ENCODE measurements at regions not wholly inside any gene's neighbourhood (a gene's known extent, or its start where the extent isn't known, plus 50 kb on each side); places are given as distances from the start of the nearest gene placed in this dataset.

DNA sequence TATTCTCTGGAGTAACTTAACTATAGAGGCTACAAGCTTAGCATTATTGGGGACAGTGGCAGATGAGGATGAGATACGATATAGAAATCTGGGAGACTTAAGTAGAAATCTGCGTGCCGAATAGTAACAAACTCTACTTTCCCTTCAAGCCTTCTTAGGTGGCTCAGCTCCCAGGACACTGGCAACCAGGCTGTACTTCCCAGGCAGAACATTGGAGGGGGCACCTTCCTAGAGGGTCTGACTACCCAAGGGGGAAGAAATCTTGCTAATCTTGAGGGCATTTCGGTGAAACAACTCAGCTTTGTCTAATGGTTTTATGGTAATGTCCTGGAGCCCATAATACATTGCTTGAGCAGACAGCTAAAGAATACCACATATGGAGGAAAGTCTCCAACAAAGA, 126.2 kb upstream of the DTNA start:
- no peaks in the 10 kb centered on the region for H3K9me3 ChIP-seq
- H3K27ac ChIP-seq: no peak overlapping the region
- H3K4me1 ChIP-seq: no peaks in the 10 kb centered on the region
- no peaks in the 10 kb centered on the region for H3K36me3 ChIP-seq
- intact Hi-C loops (cut with DNase I; ENCODE audit: low total_unique reads): no loop called here
- H3K4me3 ChIP-seq: no peak overlapping the region
- DNase-seq: no peak
- TF ChIP-seq, protein P1, sequence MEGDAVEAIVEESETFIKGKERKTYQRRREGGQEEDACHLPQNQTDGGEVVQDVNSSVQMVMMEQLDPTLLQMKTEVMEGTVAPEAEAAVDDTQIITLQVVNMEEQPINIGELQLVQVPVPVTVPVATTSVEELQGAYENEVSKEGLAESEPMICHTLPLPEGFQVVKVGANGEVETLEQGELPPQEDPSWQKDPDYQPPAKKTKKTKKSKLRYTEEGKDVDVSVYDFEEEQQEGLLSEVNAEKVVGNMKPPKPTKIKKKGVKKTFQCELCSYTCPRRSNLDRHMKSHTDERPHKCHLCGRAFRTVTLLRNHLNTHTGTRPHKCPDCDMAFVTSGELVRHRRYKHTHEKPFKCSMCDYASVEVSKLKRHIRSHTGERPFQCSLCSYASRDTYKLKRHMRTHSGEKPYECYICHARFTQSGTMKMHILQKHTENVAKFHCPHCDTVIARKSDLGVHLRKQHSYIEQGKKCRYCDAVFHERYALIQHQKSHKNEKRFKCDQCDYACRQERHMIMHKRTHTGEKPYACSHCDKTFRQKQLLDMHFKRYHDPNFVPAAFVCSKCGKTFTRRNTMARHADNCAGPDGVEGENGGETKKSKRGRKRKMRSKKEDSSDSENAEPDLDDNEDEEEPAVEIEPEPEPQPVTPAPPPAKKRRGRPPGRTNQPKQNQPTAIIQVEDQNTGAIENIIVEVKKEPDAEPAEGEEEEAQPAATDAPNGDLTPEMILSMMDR (IDR thresholded peaks at IDR 0.05): no peak
- TF ChIP-seq POLR2A (IDR thresholded peaks at IDR 0.05): no peak
- no peaks in the 10 kb centered on the region for H3K27me3 ChIP-seq

DNA sequence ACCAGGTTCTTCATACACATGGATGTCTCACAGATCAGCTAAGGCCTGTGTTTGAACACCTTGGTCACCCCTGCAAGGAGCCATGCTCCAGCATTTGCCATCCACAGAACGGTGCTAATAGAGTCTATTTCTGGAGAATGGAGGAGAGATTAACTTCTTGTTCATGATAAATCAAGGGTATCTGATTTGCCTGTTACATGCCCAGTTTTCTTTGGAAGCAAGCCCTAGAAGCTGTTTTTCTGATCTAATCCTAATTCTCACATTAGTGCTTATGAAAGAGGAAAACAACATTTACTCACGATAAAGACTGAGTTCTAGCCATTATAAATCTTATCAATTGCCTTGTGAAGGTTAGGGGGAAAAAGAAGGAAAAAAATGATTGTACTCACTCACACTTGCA, 119.6 kb upstream of the DTNA start:
- Histone ChIP-seq H3K4me3 (no peak overlapping the region), H3K9me3 (no peaks in the 10 kb centered on the region), H3K4me1 (peaks cover 0 to 3% of the 10 kb centered on the region in 2 donors), H3K27ac (no peak overlapping the region), H3K36me3 (no peaks in the 10 kb centered on the region), H3K27me3 (no peaks in the 10 kb centered on the region)
- TF ChIP-seq, protein P1 (IDR thresholded peaks at IDR 0.05): no peak
- no peak for TF ChIP-seq POLR2A (IDR thresholded peaks at IDR 0.05)
- intact Hi-C loops (cut with DNase I; ENCODE audit: low total_unique reads): no loop called here
- no peak for DNase-seq

DNA sequence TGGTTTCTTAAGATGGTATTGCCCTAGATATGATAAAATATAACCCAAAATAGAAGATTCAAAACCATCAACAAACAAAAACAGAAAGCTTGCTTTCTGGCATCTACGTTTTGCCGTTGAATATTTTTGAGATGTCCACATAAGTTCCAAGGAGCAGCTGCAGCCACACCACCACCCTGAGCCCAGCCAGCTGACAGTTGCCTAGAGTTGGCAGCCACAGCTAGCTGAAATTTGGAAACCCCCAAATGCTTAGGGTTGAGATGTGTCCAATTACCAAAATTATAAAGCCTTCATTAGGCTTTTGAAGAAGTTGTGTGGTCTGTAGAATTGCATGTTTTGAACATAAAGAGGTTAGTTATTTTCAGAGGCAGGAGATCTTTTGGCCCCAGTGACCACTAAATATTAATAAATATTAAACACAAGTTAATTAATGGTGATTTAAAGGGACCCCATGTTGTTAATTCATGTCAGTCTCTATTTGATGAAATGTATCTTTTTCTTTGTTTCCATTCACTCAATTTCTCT, 118.1 kb upstream of the DTNA start:
- no peak overlapping the region for H3K27ac ChIP-seq
- H3K4me1 ChIP-seq: peaks cover 0 to 3% of the 10 kb centered on the region in 2 donors
- H3K4me3 ChIP-seq: no peak overlapping the region

DNA sequence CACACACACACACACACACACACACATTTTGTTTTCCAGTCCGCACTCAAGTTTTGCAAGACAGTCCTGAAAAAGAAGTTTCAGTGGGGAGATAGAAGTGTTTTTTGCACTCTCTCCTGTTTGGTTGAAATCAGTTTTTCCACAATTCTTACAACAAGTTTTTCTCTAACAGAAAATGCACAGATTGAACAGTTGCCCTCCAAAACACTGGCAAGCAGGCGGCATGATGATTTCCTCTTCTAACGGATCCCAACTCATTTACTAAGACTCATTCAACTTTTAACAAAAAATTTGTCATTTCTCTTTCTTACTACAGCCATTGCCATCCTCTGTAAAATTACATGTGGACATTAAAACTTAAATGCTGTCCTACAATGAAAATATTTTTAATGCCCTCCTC, 117.6 kb upstream of the DTNA start:
- H3K27ac ChIP-seq: peak overlapping the region; percentile 49 to 60
- H3K27me3 ChIP-seq: no peaks in the 10 kb centered on the region
- H3K4me1 ChIP-seq: peaks cover 0 to 3% of the 10 kb centered on the region in 2 donors
- no peaks in the 10 kb centered on the region for H3K9me3 ChIP-seq
- H3K4me3 ChIP-seq: peak overlapping the region in 1 of 2 donors; percentile 36
- no peak for TF ChIP-seq POLR2A (IDR thresholded peaks at IDR 0.05)
- TF ChIP-seq, protein P1 (IDR thresholded peaks at IDR 0.05): no peak
- DNase-seq: no peak
- H3K36me3 ChIP-seq: no peaks in the 10 kb centered on the region
- intact Hi-C loops (cut with DNase I; ENCODE audit: low total_unique reads): no loop called here

More for the DNA sequence above, 118.1 kb upstream of the DTNA start:
- no peaks in the 10 kb centered on the region for H3K27me3 ChIP-seq
- no peaks in the 10 kb centered on the region for H3K9me3 ChIP-seq
- no peak for DNase-seq
- no peaks in the 10 kb centered on the region for H3K36me3 ChIP-seq
- intact Hi-C loops (cut with DNase I; ENCODE audit: low total_unique reads): no loop called here
- TF ChIP-seq, protein P1 (IDR thresholded peaks at IDR 0.05): no peak
- TF ChIP-seq POLR2A (IDR thresholded peaks at IDR 0.05): no peak

DNA sequence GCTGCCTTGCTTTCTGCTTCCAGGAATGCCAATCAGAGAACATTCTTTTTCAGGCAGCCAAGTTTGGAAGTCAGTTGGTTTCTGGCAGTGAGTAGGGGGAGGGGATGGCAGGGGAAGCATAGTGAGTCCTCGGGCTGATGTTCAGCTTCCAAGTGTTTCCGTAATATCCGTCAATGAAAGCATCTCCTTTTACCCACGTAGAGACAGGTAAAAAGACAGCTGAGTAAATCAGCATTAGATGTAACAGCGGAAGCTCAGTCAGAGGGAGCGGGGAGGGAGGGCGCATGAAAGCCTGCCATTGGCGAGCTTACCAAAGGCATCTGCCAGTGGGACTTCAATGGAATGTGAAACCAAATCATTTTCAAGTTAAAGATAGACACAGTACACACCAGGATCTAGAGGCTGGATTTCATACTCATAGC, 117.1 kb upstream of the DTNA start:
- H3K36me3 ChIP-seq: no peaks in the 10 kb centered on the region
- peak overlapping the region; percentile 49 to 60 for H3K27ac ChIP-seq
- H3K4me3 ChIP-seq: peak overlapping the region; percentile 23 to 36
- H3K9me3 ChIP-seq: no peaks in the 10 kb centered on the region
- DNase-seq: peak; percentile 21 to 33
- H3K27me3 ChIP-seq: no peaks in the 10 kb centered on the region
- H3K4me1 ChIP-seq: peaks cover 0 to 3% of the 10 kb centered on the region in 2 donors
- intact Hi-C loops (cut with DNase I; ENCODE audit: low total_unique reads): no loop called here
- no peak for TF ChIP-seq POLR2A (IDR thresholded peaks at IDR 0.05)
- TF ChIP-seq, protein P1 (IDR thresholded peaks at IDR 0.05): no peak

All from uterus (tissue), 3 donors.